ENCODE measurements at regions not wholly inside any gene's neighbourhood (a gene's known extent, or its start where the extent isn't known, plus 50 kb on each side); places are given as distances from the start of the nearest gene placed in this dataset.

GRCh38 chr2:14550658-14551057 lies 81.9 kb upstream of the LRATD1 start:
- Mint-ChIP-seq H3K4me1 (peaks cover 3% of the 10 kb centered on the region), H3K9me3 (no peaks in the 10 kb centered on the region), H3K4me3 (no peak overlapping the region), H3K27ac (no peak overlapping the region), H3K27me3 (ENCODE audit: insufficient read depth, low read depth) (no peaks in the 10 kb centered on the region), H3K36me3 (no peaks in the 10 kb centered on the region)
- Histone ChIP-seq H3K27me3 (no peaks in the 10 kb centered on the region), H3K9me3 (ENCODE audit: low read depth) (no peaks in the 10 kb centered on the region), H3K79me2 (ENCODE audit: low read depth) (no peaks in the 10 kb centered on the region), H3K27ac (no peak overlapping the region), H3K9ac (no peak overlapping the region), H3K4me1 (peaks cover 2% of the 10 kb centered on the region), H3K4me3 (no peak overlapping the region), H3K4me2 (no peak overlapping the region), H4K20me1 (ENCODE audit: low read depth) (no peaks in the 10 kb centered on the region), H2AFZ (replicated peaks) (no peak overlapping the region), H3F3A (ENCODE audit: low read depth) (no peaks in the 10 kb centered on the region), H3K36me3 (no peaks in the 10 kb centered on the region)
- no peak for DNase-seq (ENCODE audit: low spot score)
- TF ChIP-seq EZH2phosphoT487 (IDR thresholded peaks at IDR 0.05) = no peak
- TF ChIP-seq, protein P1, sequence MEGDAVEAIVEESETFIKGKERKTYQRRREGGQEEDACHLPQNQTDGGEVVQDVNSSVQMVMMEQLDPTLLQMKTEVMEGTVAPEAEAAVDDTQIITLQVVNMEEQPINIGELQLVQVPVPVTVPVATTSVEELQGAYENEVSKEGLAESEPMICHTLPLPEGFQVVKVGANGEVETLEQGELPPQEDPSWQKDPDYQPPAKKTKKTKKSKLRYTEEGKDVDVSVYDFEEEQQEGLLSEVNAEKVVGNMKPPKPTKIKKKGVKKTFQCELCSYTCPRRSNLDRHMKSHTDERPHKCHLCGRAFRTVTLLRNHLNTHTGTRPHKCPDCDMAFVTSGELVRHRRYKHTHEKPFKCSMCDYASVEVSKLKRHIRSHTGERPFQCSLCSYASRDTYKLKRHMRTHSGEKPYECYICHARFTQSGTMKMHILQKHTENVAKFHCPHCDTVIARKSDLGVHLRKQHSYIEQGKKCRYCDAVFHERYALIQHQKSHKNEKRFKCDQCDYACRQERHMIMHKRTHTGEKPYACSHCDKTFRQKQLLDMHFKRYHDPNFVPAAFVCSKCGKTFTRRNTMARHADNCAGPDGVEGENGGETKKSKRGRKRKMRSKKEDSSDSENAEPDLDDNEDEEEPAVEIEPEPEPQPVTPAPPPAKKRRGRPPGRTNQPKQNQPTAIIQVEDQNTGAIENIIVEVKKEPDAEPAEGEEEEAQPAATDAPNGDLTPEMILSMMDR (IDR thresholded peaks at IDR 0.05) = no peak
- TF ChIP-seq EZH2 (IDR thresholded peaks at IDR 0.05) = no peak

- peaks cover under 1% of the 10 kb centered on the region for H3K4me1 Mint-ChIP-seq
- no peak overlapping the region for H3K27ac Mint-ChIP-seq
- no peaks in the 10 kb centered on the region for H3K36me3 Mint-ChIP-seq
- no peak overlapping the region for H3K9ac ChIP-seq
- H3K4me3 Mint-ChIP-seq = no peak overlapping the region
- no peak overlapping the region for H2AFZ ChIP-seq (replicated peaks)
- no peaks in the 10 kb centered on the region for H3K4me1 ChIP-seq
- no peaks in the 10 kb centered on the region for H3K79me2 ChIP-seq (ENCODE audit: low read depth)
- H4K20me1 ChIP-seq (ENCODE audit: low read depth) = no peaks in the 10 kb centered on the region
- TF ChIP-seq, protein P1 (IDR thresholded peaks at IDR 0.05) = no peak
- no peak overlapping the region for H3K4me2 ChIP-seq
- no peaks in the 10 kb centered on the region for H3K27me3 Mint-ChIP-seq (ENCODE audit: insufficient read depth, low read depth)
- H3K9me3 ChIP-seq (ENCODE audit: low read depth) = no peaks in the 10 kb centered on the region
- DNase-seq (ENCODE audit: low spot score) = no peak
- H3K9me3 Mint-ChIP-seq = no peaks in the 10 kb centered on the region
- no peaks in the 10 kb centered on the region for H3K36me3 ChIP-seq
- no peaks in the 10 kb centered on the region for H3K27me3 ChIP-seq
- no peak overlapping the region for H3K4me3 ChIP-seq
- H3K27ac ChIP-seq = no peak overlapping the region
- no peaks in the 10 kb centered on the region for H3F3A ChIP-seq (ENCODE audit: low read depth)
Observed at GRCh38 chr2:14551069-14551468, 81.4 kb upstream of the LRATD1 start.

DNA sequence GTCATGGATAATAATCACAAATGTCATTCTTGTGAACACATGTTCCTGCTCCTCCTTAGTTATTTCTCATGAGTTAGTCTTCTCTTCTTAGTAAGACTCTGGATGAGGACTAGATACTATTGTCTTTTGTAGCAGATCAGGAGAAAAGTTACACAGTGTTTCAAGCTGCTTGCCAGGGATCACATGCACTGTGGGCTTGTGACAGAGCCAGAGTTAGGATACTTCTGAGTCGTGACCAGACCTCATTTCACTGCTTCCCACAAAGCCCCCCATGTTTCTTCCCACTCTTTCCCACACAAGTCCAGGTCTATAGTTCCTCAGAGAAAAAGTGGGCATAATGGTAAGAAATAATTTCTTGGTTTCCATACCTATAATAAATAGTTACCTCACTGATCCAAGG lies 80.2 kb upstream of the LRATD1 start:
- Mint-ChIP-seq H3K27ac (no peak overlapping the region), H3K9me3 (no peaks in the 10 kb centered on the region), H3K27me3 (ENCODE audit: insufficient read depth, low read depth) (no peaks in the 10 kb centered on the region), H3K4me3 (no peak overlapping the region), H3K36me3 (no peaks in the 10 kb centered on the region), H3K4me1 (no peaks in the 10 kb centered on the region)
- no peak for TF ChIP-seq EZH2phosphoT487 (IDR thresholded peaks at IDR 0.05)
- TF ChIP-seq, protein P1 (IDR thresholded peaks at IDR 0.05) = no peak
- TF ChIP-seq EZH2 (IDR thresholded peaks at IDR 0.05) = no peak
- no peaks in the 10 kb centered on the region for H4K20me1 ChIP-seq (ENCODE audit: low read depth)
- H3K27ac ChIP-seq = no peak overlapping the region
- H3K4me2 ChIP-seq = no peak overlapping the region
- no peaks in the 10 kb centered on the region for H3K27me3 ChIP-seq
- no peaks in the 10 kb centered on the region for H3F3A ChIP-seq (ENCODE audit: low read depth)
- H3K36me3 ChIP-seq = no peaks in the 10 kb centered on the region
- H3K9ac ChIP-seq = no peak overlapping the region
- no peaks in the 10 kb centered on the region for H3K79me2 ChIP-seq (ENCODE audit: low read depth)
- H3K9me3 ChIP-seq (ENCODE audit: low read depth) = no peaks in the 10 kb centered on the region
- DNase-seq (ENCODE audit: low spot score) = no peak
- H3K4me1 ChIP-seq = no peaks in the 10 kb centered on the region
- no peak overlapping the region for H2AFZ ChIP-seq (replicated peaks)
- no peak overlapping the region for H3K4me3 ChIP-seq

DNA sequence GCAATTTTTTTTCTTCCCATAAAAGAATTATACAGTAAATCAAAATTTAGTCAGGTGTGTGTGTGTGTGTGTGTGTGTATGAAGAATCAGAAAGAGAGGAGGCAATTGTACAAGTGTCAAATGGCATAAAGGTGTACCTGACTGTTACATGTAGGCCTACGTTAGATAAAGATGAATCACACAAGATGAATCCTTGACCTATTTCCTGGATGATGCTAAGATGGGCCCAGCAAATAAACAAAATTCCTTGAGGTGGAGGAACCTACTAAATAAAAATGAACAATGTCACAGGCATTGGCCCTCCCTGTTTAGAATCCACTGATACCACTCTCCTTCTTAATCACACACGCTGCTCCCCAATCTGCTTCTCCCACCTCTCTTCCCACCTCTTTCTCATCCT lies 79.7 kb upstream of the LRATD1 start:
- no peaks in the 10 kb centered on the region for H3K79me2 ChIP-seq (ENCODE audit: low read depth)
- no peak overlapping the region for H3K27ac ChIP-seq
- H3K27me3 Mint-ChIP-seq (ENCODE audit: insufficient read depth, low read depth) = no peaks in the 10 kb centered on the region
- no peaks in the 10 kb centered on the region for H3K36me3 Mint-ChIP-seq
- H3K4me3 ChIP-seq = no peak overlapping the region
- H3K27ac Mint-ChIP-seq = no peak overlapping the region
- H2AFZ ChIP-seq (replicated peaks) = no peak overlapping the region
- H3K4me3 Mint-ChIP-seq = no peak overlapping the region
- no peaks in the 10 kb centered on the region for H3K4me1 ChIP-seq
- no peak overlapping the region for H3K4me2 ChIP-seq
- H3K27me3 ChIP-seq = no peaks in the 10 kb centered on the region
- H3K4me1 Mint-ChIP-seq = no peaks in the 10 kb centered on the region
- H4K20me1 ChIP-seq (ENCODE audit: low read depth) = no peaks in the 10 kb centered on the region
- DNase-seq (ENCODE audit: low spot score) = no peak
- TF ChIP-seq EZH2phosphoT487 (IDR thresholded peaks at IDR 0.05) = no peak
- no peak for TF ChIP-seq EZH2 (IDR thresholded peaks at IDR 0.05)
- TF ChIP-seq, protein P1 (IDR thresholded peaks at IDR 0.05) = no peak
- no peak overlapping the region for H3K9ac ChIP-seq
- H3K36me3 ChIP-seq = no peaks in the 10 kb centered on the region
- no peaks in the 10 kb centered on the region for H3K9me3 ChIP-seq (ENCODE audit: low read depth)
- H3K9me3 Mint-ChIP-seq = no peaks in the 10 kb centered on the region
- H3F3A ChIP-seq (ENCODE audit: low read depth) = no peaks in the 10 kb centered on the region
